ENCODE measurements at regions not wholly inside any gene's neighbourhood (a gene's known extent, or its start where the extent isn't known, plus 50 kb on each side); places are given as distances from the start of the nearest gene placed in this dataset.
"Not testable (repeated sequence)": the region's sequence is repeated elsewhere in the genome, so short reads cannot be mapped to it uniquely, and the experiment has no call there.

- DNase-seq (ENCODE audit: low spot score): no peak
- TF ChIP-seq CTCF (IDR thresholded peaks at IDR 0.05; ENCODE audit: extremely low read depth, missing control alignments): no peak
These were observed 509.8 kb upstream of the CHD1 start for GRCh38 chr5:99438619-99439018.

- no peak for TF ChIP-seq CTCF (IDR thresholded peaks at IDR 0.05; ENCODE audit: extremely low read depth, missing control alignments)
- no peak for DNase-seq (ENCODE audit: low spot score)
These were observed 509.2 kb upstream of the CHD1 start for GRCh38 chr5:99437986-99438385.

GRCh38 chr5:99423396-99423795 is 494.6 kb upstream of the CHD1 start:
- DNase-seq (ENCODE audit: low spot score): not testable (repeated sequence)

GRCh38 chr5:99418640-99419039 is 489.8 kb upstream of the CHD1 start:
- DNase-seq (ENCODE audit: low spot score): not testable (repeated sequence)

GRCh38 chr5:99410386-99410785 is 481.6 kb upstream of the CHD1 start:
- not testable (repeated sequence) for DNase-seq (ENCODE audit: low spot score)

GRCh38 chr5:99404764-99405302 is 476.0 kb upstream of the CHD1 start:
- not testable (repeated sequence) for DNase-seq (ENCODE audit: low spot score)

- not testable (repeated sequence) for DNase-seq (ENCODE audit: low spot score)
These were observed 471.8 kb upstream of the CHD1 start for GRCh38 chr5:99400571-99400970.

GRCh38 chr5:99398976-99399375 is 470.2 kb upstream of the CHD1 start:
- DNase-seq (ENCODE audit: low spot score): no peak
- no peak for TF ChIP-seq CTCF (IDR thresholded peaks at IDR 0.05; ENCODE audit: extremely low read depth, missing control alignments)

GRCh38 chr5:99386406-99387077 is 457.7 kb upstream of the CHD1 start:
- no peak for TF ChIP-seq CTCF (IDR thresholded peaks at IDR 0.05; ENCODE audit: extremely low read depth, missing control alignments)
- DNase-seq (ENCODE audit: low spot score): no peak

- DNase-seq (ENCODE audit: low spot score): no peak
- no peak for TF ChIP-seq CTCF (IDR thresholded peaks at IDR 0.05; ENCODE audit: extremely low read depth, missing control alignments)
These were observed 450.4 kb upstream of the CHD1 start for GRCh38 chr5:99379187-99379586.

All from GM20000 (cell line).